ENCODE measurements at regions not wholly inside any gene's neighbourhood (a gene's known extent, or its start where the extent isn't known, plus 50 kb on each side); places are given as distances from the start of the nearest gene placed in this dataset.

DNA sequence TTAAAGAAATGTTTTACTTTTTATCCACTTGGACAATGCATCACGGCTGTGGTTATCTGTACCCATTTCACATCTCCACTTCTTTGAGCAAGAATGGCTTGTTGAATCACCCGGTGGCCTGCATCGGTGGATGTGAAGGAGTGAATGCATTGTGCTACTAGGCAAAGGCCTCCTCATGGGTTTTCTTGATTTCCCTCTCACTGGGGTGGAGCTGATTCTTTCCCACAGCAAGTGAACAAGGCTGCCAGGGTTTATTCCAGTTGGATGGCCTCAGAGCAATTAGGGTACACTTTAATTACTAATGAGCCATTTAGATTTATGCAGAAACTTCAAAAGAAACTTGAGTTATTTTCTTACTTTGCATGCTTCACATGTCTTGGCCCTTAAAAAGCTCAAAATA is 387.1 kb downstream of the RND3 start:
- no peak for ATAC-seq

DNA sequence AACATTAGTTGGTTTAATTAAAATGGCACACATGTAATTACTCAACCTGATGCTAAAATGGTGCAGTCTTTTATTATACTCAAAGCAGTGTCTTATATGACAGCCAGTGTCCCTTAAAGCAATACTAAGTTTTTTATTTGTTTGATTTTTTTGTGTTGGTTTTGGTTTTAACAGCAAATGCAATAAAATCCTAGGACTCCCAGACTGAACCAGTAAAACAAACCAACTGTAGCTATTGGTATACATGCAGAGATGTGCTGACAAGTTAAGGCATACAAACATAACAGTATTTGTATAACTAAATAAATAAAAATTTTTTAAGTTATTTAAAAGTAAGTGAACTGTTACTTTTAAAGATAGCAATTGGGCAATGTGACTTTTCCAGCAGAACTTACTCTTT is 387.7 kb downstream of the RND3 start:
- TF ChIP-seq, protein P1, sequence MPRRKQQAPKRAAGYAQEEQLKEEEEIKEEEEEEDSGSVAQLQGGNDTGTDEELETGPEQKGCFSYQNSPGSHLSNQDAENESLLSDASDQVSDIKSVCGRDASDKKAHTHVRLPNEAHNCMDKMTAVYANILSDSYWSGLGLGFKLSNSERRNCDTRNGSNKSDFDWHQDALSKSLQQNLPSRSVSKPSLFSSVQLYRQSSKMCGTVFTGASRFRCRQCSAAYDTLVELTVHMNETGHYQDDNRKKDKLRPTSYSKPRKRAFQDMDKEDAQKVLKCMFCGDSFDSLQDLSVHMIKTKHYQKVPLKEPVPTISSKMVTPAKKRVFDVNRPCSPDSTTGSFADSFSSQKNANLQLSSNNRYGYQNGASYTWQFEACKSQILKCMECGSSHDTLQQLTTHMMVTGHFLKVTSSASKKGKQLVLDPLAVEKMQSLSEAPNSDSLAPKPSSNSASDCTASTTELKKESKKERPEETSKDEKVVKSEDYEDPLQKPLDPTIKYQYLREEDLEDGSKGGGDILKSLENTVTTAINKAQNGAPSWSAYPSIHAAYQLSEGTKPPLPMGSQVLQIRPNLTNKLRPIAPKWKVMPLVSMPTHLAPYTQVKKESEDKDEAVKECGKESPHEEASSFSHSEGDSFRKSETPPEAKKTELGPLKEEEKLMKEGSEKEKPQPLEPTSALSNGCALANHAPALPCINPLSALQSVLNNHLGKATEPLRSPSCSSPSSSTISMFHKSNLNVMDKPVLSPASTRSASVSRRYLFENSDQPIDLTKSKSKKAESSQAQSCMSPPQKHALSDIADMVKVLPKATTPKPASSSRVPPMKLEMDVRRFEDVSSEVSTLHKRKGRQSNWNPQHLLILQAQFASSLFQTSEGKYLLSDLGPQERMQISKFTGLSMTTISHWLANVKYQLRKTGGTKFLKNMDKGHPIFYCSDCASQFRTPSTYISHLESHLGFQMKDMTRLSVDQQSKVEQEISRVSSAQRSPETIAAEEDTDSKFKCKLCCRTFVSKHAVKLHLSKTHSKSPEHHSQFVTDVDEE (CRISPR knock-in tag; IDR thresholded peaks at IDR 0.05), result no peak
- TF ChIP-seq, protein P2, sequence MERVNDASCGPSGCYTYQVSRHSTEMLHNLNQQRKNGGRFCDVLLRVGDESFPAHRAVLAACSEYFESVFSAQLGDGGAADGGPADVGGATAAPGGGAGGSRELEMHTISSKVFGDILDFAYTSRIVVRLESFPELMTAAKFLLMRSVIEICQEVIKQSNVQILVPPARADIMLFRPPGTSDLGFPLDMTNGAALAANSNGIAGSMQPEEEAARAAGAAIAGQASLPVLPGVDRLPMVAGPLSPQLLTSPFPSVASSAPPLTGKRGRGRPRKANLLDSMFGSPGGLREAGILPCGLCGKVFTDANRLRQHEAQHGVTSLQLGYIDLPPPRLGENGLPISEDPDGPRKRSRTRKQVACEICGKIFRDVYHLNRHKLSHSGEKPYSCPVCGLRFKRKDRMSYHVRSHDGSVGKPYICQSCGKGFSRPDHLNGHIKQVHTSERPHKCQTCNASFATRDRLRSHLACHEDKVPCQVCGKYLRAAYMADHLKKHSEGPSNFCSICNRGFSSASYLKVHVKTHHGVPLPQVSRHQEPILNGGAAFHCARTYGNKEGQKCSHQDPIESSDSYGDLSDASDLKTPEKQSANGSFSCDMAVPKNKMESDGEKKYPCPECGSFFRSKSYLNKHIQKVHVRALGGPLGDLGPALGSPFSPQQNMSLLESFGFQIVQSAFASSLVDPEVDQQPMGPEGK (CRISPR knock-in tag; IDR thresholded peaks at IDR 0.05; ENCODE audit: borderline replicate concordance), result no peak
- TF ChIP-seq RARB (CRISPR knock-in tag; IDR thresholded peaks at IDR 0.05), result no peak
- TF ChIP-seq, protein P3, sequence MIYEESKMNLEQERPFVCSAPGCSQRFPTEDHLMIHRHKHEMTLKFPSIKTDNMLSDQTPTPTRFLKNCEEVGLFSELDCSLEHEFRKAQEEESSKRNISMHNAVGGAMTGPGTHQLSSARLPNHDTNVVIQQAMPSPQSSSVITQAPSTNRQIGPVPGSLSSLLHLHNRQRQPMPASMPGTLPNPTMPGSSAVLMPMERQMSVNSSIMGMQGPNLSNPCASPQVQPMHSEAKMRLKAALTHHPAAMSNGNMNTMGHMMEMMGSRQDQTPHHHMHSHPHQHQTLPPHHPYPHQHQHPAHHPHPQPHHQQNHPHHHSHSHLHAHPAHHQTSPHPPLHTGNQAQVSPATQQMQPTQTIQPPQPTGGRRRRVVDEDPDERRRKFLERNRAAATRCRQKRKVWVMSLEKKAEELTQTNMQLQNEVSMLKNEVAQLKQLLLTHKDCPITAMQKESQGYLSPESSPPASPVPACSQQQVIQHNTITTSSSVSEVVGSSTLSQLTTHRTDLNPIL (CRISPR knock-in tag; IDR thresholded peaks at IDR 0.05; ENCODE audit: low read depth), result no peak
- no peak for TF ChIP-seq ARNTL (CRISPR knock-in tag; IDR thresholded peaks at IDR 0.05; ENCODE audit: borderline replicate concordance, low read depth)
- TF ChIP-seq ZFP30 (CRISPR knock-in tag; IDR thresholded peaks at IDR 0.05), result no peak
- TF ChIP-seq, protein P4, sequence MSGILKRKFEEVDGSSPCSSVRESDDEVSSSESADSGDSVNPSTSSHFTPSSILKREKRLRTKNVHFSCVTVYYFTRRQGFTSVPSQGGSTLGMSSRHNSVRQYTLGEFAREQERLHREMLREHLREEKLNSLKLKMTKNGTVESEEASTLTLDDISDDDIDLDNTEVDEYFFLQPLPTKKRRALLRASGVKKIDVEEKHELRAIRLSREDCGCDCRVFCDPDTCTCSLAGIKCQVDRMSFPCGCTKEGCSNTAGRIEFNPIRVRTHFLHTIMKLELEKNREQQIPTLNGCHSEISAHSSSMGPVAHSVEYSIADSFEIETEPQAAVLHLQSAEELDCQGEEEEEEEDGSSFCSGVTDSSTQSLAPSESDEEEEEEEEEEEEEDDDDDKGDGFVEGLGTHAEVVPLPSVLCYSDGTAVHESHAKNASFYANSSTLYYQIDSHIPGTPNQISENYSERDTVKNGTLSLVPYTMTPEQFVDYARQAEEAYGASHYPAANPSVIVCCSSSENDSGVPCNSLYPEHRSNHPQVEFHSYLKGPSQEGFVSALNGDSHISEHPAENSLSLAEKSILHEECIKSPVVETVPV (CRISPR knock-in tag; IDR thresholded peaks at IDR 0.05), result no peak
- TF ChIP-seq BACH2 (CRISPR knock-in tag; IDR thresholded peaks at IDR 0.05; ENCODE audit: borderline replicate concordance), result no peak
- TF ChIP-seq TOX (CRISPR knock-in tag; IDR thresholded peaks at IDR 0.05; ENCODE audit: borderline replicate concordance), result no peak
- no peak for TF ChIP-seq ZNF565 (CRISPR knock-in tag; conservative IDR thresholded peaks at IDR 0.05; ENCODE audit: low read depth)
- no peak for TF ChIP-seq ZFP3 (CRISPR knock-in tag; IDR thresholded peaks at IDR 0.05)

More for the DNA sequence above, 387.1 kb downstream of the RND3 start:
- TF ChIP-seq ZNF8 (CRISPR knock-in tag; IDR thresholded peaks at IDR 0.05) (no peak), OSR1 (CRISPR knock-in tag; IDR thresholded peaks at IDR 0.05) (no peak), ZFP30 (CRISPR knock-in tag; IDR thresholded peaks at IDR 0.05) (no peak), RARB (CRISPR knock-in tag; IDR thresholded peaks at IDR 0.05) (no peak), ARNTL (CRISPR knock-in tag; IDR thresholded peaks at IDR 0.05; ENCODE audit: borderline replicate concordance, low read depth) (no peak)
- TF ChIP-seq, protein P2 (CRISPR knock-in tag; IDR thresholded peaks at IDR 0.05; ENCODE audit: borderline replicate concordance), result no peak

DNA sequence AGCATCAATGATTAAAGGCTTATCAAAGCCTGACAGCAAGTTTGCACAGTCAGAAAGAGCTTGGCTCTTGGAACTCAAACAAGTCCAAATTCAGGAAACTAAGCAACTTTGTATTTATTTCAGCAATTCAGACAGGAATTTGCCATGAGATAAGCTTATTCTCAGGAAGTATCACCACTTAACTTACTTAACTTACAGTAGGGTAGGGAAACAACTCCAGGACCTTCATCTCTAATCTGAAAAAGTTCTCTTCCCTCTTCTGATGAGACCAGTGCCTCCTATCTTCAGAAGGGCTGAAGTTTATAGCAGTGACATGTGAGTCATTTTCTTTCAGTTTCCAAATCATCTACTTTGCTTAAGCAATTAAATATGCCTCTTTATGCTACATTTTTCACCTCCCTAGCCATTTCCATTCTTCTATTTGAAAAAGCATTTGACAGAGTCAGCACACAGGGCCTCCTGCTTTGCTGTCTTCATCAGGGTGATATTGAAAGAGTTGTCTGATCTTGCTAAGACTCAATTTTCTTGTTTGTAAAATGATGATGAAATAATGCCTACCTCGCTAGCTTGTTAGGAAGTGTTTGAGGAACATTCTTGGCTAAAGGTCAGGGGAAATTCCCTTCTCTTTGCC is 389.5 kb downstream of the RND3 start:
- ATAC-seq, result no peak
- TF ChIP-seq ZFP3 (CRISPR knock-in tag; IDR thresholded peaks at IDR 0.05) (no peak), ZNF70 (CRISPR knock-in tag; IDR thresholded peaks at IDR 0.05) (no peak), ARNTL (CRISPR knock-in tag; IDR thresholded peaks at IDR 0.05; ENCODE audit: borderline replicate concordance, low read depth) (no peak), RARB (CRISPR knock-in tag; IDR thresholded peaks at IDR 0.05) (no peak), ISL1 (CRISPR knock-in tag; IDR thresholded peaks at IDR 0.05) (no peak), TCF4 (CRISPR knock-in tag; IDR thresholded peaks at IDR 0.05; ENCODE audit: borderline replicate concordance) (no peak), ZC3H10 (CRISPR knock-in tag; IDR thresholded peaks at IDR 0.05) (no peak), BACH2 (CRISPR knock-in tag; IDR thresholded peaks at IDR 0.05; ENCODE audit: borderline replicate concordance) (no peak), ZNF8 (CRISPR knock-in tag; IDR thresholded peaks at IDR 0.05) (no peak), SNAI2 (CRISPR knock-in tag; IDR thresholded peaks at IDR 0.05) (no peak), ESRRG (CRISPR knock-in tag; IDR thresholded peaks at IDR 0.05) (no peak), CSDC2 (CRISPR knock-in tag; IDR thresholded peaks at IDR 0.05) (no peak)
- TF ChIP-seq, protein P3 (CRISPR knock-in tag; IDR thresholded peaks at IDR 0.05; ENCODE audit: low read depth), result no peak
- TF ChIP-seq, protein P1 (CRISPR knock-in tag; IDR thresholded peaks at IDR 0.05), result no peak
- TF ChIP-seq, protein P2 (CRISPR knock-in tag; IDR thresholded peaks at IDR 0.05; ENCODE audit: borderline replicate concordance), result no peak

More for the DNA sequence above, 387.7 kb downstream of the RND3 start:
- ATAC-seq, result no peak

Measured in SK-N-SH treated with all-trans-retinoic acid at 6 μM for 48 hours (cell line).